GM23338 (cell line): ENCODE measurements at regions not wholly inside any gene's neighbourhood (a gene's known extent, or its start where the extent isn't known, plus 50 kb on each side); places are given as distances from the start of the nearest gene placed in this dataset.

Source experiments
- CREB1 ChIP-seq: fragments of 250-450 bp; sonication (Bioruptor Pico); IDR thresholded peaks from 2 replicates; pipeline ENCODE4 v1.5.0; 2020; ENCODE audit warnings: low read depth, mild to moderate bottlenecking, moderate library complexity
- EZH2 ChIP-seq: fragments of 200-600 bp; sonication (generic); IDR thresholded peaks from one replicate; pipeline ENCODE4 v1.8.0; 2017; ENCODE audit warnings: antibody characterized with exemption, mild to moderate bottlenecking, low read depth; ENCODE audit not compliant: unreplicated experiment
- EZH2phosphoT487 ChIP-seq: fragments of 200-600 bp; sonication (generic); IDR thresholded peaks from one replicate; pipeline ENCODE4 v1.8.1; 2018; ENCODE audit warnings: antibody characterized with exemption; ENCODE audit not compliant: unreplicated experiment
- JUNB ChIP-seq: IDR thresholded peaks from one replicate; pipeline ENCODE4 v1.6.1; 2016; ENCODE audit warnings: antibody characterized with exemption; ENCODE audit not compliant: unreplicated experiment
- POLR2AphosphoS5 ChIP-seq: IDR thresholded peaks from 2 replicates; pipeline ENCODE4 v1.6.1; 2016; ENCODE audit warnings: antibody characterized with exemption, low read depth
- STAT1 ChIP-seq: IDR thresholded peaks from one replicate; pipeline ENCODE4 v1.6.1; 2016; ENCODE audit warnings: antibody characterized with exemption; ENCODE audit not compliant: unreplicated experiment
- ZNF331 ChIP-seq: fragments of 250-450 bp; sonication (Bioruptor Pico); IDR thresholded peaks from 2 replicates; pipeline ENCODE4 v1.5.0; 2020; ENCODE audit warnings: low read depth, mild to moderate bottlenecking, moderate library complexity
- TF ChIP-seq, protein P1 (sequence below), 2 experiments: fragments of 200-600 bp in 1 of 2; sonication (generic) in 1 of 2; conservative IDR thresholded peaks; 2 replicates each; pipeline versions ENCODE4 v1.5.1 to v1.6.1; 2016 to 2017; ENCODE audit warnings: antibody characterized with exemption in 2 of 2, low read depth in 2 of 2, mild to moderate bottlenecking in 2 of 2, moderate library complexity in 1 of 2
- TF ChIP-seq, protein P2 (sequence below): IDR thresholded peaks from one replicate; pipeline ENCODE4 v1.6.1; 2018; ENCODE audit warnings: antibody characterized with exemption; ENCODE audit not compliant: unreplicated experiment

DNA sequence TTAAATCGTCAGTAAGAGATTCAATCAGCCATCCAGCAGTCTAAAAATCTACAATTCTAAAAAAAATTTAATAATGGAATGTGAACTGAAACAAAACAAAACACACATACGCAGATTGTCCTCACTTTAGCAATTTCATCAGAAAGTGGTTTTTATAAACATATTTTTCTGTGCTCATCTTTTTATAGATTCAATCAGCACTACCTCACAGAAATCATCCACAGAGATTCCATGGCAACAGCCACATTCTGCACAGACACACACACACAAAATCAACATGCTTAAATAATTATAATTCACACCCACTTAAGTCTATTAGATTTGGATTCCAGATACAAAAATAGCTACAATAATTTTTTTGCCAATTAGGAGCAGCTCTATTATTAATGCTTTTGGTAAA, 149.0 kb upstream of the KCNIP4 start:
- TF ChIP-seq, protein P1, sequence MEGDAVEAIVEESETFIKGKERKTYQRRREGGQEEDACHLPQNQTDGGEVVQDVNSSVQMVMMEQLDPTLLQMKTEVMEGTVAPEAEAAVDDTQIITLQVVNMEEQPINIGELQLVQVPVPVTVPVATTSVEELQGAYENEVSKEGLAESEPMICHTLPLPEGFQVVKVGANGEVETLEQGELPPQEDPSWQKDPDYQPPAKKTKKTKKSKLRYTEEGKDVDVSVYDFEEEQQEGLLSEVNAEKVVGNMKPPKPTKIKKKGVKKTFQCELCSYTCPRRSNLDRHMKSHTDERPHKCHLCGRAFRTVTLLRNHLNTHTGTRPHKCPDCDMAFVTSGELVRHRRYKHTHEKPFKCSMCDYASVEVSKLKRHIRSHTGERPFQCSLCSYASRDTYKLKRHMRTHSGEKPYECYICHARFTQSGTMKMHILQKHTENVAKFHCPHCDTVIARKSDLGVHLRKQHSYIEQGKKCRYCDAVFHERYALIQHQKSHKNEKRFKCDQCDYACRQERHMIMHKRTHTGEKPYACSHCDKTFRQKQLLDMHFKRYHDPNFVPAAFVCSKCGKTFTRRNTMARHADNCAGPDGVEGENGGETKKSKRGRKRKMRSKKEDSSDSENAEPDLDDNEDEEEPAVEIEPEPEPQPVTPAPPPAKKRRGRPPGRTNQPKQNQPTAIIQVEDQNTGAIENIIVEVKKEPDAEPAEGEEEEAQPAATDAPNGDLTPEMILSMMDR (conservative IDR thresholded peaks at IDR 0.05; ENCODE audit: low read depth in 2 of 2): no peak
- TF ChIP-seq JUNB: no peak
- TF ChIP-seq CREB1: no peak
- TF ChIP-seq EZH2phosphoT487: no peak
- TF ChIP-seq EZH2: no peak
- no peak for TF ChIP-seq POLR2AphosphoS5
- TF ChIP-seq ZNF331 (CRISPR knock-in tag): no peak
- no peak for TF ChIP-seq STAT1
- TF ChIP-seq, protein P2, sequence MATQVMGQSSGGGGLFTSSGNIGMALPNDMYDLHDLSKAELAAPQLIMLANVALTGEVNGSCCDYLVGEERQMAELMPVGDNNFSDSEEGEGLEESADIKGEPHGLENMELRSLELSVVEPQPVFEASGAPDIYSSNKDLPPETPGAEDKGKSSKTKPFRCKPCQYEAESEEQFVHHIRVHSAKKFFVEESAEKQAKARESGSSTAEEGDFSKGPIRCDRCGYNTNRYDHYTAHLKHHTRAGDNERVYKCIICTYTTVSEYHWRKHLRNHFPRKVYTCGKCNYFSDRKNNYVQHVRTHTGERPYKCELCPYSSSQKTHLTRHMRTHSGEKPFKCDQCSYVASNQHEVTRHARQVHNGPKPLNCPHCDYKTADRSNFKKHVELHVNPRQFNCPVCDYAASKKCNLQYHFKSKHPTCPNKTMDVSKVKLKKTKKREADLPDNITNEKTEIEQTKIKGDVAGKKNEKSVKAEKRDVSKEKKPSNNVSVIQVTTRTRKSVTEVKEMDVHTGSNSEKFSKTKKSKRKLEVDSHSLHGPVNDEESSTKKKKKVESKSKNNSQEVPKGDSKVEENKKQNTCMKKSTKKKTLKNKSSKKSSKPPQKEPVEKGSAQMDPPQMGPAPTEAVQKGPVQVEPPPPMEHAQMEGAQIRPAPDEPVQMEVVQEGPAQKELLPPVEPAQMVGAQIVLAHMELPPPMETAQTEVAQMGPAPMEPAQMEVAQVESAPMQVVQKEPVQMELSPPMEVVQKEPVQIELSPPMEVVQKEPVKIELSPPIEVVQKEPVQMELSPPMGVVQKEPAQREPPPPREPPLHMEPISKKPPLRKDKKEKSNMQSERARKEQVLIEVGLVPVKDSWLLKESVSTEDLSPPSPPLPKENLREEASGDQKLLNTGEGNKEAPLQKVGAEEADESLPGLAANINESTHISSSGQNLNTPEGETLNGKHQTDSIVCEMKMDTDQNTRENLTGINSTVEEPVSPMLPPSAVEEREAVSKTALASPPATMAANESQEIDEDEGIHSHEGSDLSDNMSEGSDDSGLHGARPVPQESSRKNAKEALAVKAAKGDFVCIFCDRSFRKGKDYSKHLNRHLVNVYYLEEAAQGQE: no peak
